Memory B cell (primary cell): ENCODE measurements at regions not wholly inside any gene's neighbourhood (a gene's known extent, or its start where the extent isn't known, plus 50 kb on each side); places are given as distances from the start of the nearest gene placed in this dataset.

Source experiments
- ATAC-seq: fragments of 150-1000 bp; cut with Tn5 transposase; 2 replicates; pipeline ENCODE4 v1.10.0; 2021; ENCODE audit warnings: low read depth, mild to moderate bottlenecking, moderate library complexity
- DNase-seq, 2 donors: peaks; one replicate each; pipeline ENCODE4 v3.0.0; 2022; ENCODE audit warnings: low spot score in 2 of 2
- H3K27ac Mint-ChIP-seq: one replicate; pipeline ENCODE4 v1.8.0; 2022; ENCODE audit warnings: mild to moderate bottlenecking, moderate library complexity, mixed read lengths
- H3K27me3 Mint-ChIP-seq: one replicate; pipeline ENCODE4 v1.8.0; 2022; ENCODE audit warnings: mixed read lengths
- H3K36me3 Mint-ChIP-seq: one replicate; pipeline ENCODE4 v1.8.0; 2022; ENCODE audit warnings: mild to moderate bottlenecking, mixed read lengths
- H3K4me1 Mint-ChIP-seq: one replicate; pipeline ENCODE4 v1.8.0; 2022; ENCODE audit warnings: mixed read lengths
- H3K4me3 Mint-ChIP-seq: one replicate; pipeline ENCODE4 v1.8.0; 2022; ENCODE audit warnings: mild to moderate bottlenecking, moderate library complexity, mixed read lengths
- H3K9me3 Mint-ChIP-seq: one replicate; pipeline ENCODE4 v1.8.0; 2022; ENCODE audit warnings: mixed read lengths

DNA sequence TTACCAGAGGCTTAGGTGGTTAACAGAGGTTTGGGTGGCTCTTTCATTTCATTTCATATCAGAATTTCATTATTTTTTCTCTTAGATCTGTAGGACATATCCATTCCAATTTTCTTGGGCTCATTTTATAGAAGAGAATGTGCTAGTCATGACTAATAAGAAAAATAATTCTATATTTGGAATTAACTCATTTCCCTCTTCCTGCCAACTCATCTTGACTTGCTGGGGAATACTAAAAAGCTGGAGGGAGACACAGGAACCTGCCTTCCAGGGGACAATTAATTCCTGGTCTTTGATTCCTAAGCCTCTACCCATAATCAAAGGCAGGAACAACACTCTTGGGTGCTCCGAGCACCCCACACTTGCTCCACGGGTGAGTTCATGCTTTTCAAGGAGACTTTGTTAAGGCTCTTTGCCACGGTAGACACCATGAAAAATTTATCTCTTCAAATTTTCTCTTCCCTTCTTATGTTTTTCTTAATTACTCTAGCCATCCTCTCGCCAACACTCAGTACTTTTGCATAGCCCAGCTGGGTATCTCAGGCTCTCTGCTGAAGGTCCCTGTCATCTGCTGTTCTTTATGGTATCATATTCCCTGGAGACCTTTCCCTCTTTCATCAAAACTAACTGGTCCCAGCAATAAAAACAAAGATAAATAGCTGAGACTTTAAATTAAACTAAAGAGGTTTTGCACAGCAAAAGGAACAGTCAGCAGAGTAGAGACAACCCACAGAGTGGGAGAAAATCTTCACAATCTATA, 273.9 kb downstream of the NPR3 start:
- H3K27ac Mint-ChIP-seq, result no peak overlapping the region
- no peaks in the 10 kb centered on the region for H3K36me3 Mint-ChIP-seq
- peaks cover 12% of the 10 kb centered on the region for H3K9me3 Mint-ChIP-seq
- no peaks in the 10 kb centered on the region for H3K4me1 Mint-ChIP-seq
- DNase-seq (no peak), ATAC-seq (no peak)
- no peaks in the 10 kb centered on the region for H3K27me3 Mint-ChIP-seq
- H3K4me3 Mint-ChIP-seq, result no peak overlapping the region

DNA sequence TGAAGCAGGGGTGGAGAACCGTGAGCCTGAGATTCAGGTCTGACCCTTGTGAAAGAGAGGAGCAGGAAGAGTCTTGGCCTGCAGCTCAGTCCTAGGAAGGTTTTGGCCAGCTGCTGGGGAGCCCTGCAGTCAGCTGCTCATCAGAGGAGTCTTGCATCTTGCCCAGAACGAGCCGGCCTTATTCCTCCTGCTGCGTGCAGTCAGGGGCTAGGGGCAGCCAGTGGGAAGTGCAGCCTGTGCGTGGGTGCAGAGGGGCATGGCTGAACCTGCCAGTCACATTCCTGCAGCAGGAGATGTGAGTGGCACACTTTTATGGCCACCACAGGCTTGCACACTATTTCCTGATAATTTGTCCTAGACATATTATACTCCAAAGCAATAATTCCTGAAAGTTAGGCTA, 278.7 kb downstream of the NPR3 start:
- H3K9me3 Mint-ChIP-seq, result peaks cover 9% of the 10 kb centered on the region
- no peak overlapping the region for H3K27ac Mint-ChIP-seq
- no peak overlapping the region for H3K4me3 Mint-ChIP-seq
- DNase-seq (no peak), ATAC-seq (no peak)
- H3K27me3 Mint-ChIP-seq, result no peaks in the 10 kb centered on the region
- H3K4me1 Mint-ChIP-seq, result no peaks in the 10 kb centered on the region
- H3K36me3 Mint-ChIP-seq, result no peaks in the 10 kb centered on the region

DNA sequence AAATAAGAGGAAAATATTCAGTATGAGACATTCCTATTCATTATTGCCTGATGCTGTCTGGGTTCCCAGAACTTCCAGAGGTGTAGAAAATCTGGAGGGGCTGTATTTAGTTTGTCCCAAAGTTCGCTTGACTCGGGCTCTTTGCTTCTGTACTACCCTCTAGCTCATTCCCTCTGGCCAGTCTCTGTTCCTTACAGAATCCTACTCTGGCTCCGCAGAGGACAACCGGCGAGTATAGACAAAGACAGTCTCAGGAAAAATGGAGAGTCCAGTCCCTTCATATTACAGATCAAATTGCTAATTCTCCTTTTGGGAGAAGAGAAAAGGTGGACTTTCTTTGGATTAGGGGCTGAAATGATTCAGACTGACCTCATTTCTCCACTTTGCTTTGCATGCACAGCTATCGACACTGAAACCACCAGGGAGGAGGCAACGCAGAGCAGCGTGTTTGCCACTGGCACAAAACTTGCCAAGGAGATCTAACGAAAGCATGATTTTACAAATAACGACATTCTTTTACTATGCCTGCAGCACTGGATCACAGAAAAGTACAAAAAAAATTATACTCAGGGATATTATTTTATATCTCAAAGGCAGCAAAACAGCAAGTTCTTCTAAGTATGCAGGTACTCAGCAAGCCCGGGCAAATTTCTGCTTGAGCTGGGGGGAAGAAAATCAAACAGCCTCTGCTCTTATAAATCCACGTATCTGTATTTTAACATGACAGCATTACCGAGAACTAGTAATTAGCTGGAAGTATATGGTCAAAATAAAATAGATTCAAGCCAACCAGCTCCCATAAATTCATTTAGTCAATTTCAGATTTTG, 279.7 kb downstream of the NPR3 start:
- Mint-ChIP-seq H3K36me3 (no peaks in the 10 kb centered on the region), H3K27ac (no peak overlapping the region), H3K9me3 (peaks cover 5% of the 10 kb centered on the region), H3K27me3 (no peaks in the 10 kb centered on the region), H3K4me3 (no peak overlapping the region), H3K4me1 (no peaks in the 10 kb centered on the region)
- no peak for DNase-seq
- ATAC-seq, result no peak

DNA sequence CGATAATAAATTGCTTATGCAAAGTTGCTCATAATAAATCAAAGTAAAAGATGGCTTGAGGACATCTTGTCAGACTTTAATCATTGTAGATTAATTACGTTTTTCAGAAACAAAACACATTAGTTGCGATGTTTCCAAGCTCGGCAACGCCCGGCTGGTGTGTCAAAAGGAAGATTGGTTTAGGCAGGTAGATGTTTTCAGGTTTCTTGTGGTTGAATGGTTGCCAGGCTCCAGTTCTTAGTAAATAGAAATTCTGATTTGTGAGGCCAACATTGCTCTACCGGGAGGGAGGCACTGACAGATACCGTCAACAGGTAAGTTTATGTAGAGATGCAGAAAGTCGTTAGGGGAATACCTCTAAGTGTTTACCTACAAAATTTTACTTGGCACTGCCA, 280.3 kb downstream of the NPR3 start:
- no peak for DNase-seq
- H3K27me3 Mint-ChIP-seq, result no peaks in the 10 kb centered on the region
- H3K4me1 Mint-ChIP-seq, result no peaks in the 10 kb centered on the region

DNA sequence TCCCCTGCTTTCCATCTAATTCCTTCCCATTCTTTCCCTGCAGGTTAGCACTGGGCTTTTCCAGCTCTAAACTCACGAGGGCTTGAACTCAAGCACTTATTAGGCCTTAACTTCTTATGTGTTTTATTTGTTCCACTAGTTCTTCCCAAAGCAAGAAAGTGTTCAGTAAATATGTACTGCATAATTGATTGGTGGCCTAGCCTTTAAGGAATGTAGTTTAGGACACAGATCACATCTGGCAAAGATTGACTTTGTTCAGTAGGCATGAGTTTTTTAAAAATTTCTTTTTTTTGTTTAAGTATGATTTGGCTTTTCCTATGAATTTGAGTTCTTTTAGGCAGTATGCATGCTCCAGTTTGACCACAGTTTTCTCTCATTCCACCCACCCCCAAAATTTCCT, 285.2 kb downstream of the NPR3 start:
- Mint-ChIP-seq H3K27me3 (no peaks in the 10 kb centered on the region), H3K27ac (no peak overlapping the region), H3K9me3 (peaks cover 8% of the 10 kb centered on the region), H3K4me3 (no peak overlapping the region), H3K36me3 (no peaks in the 10 kb centered on the region), H3K4me1 (no peaks in the 10 kb centered on the region)
- DNase-seq (no peak), ATAC-seq (no peak)

More for the DNA sequence above, 280.3 kb downstream of the NPR3 start:
- H3K36me3 Mint-ChIP-seq, result no peaks in the 10 kb centered on the region
- no peak for ATAC-seq
- no peak overlapping the region for H3K27ac Mint-ChIP-seq
- peaks cover 5% of the 10 kb centered on the region for H3K9me3 Mint-ChIP-seq
- no peak overlapping the region for H3K4me3 Mint-ChIP-seq

DNA sequence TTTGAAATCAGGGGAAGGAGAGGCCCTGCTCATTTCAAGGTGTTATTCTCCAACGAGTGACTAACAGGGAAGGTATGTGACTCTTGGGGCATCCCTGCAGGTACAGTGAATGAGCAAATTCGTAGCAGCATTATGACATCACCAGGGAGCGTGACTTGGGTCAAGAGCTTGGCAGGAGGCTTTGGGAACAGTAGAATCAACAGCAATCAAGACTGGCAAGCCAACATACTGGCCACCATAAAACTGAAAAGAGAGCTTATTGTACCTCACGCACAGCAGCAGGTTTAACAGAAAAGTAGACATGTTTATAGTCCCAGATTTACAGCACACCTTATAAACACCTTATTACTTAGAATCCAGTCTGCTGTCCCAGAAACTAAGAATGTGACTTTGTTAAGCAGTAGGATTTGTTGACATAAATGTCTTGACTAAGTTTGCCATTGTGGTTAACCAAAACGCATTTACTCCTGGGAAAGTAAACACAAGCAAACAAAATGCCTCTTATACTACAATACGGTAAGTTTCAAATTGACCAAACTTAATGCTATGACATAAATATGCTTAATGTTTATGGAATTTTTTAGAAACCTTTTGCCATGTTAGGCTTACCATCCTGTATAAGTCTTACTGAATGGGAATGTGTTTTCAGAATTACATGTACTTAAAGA, 297.8 kb downstream of the NPR3 start:
- Mint-ChIP-seq H3K27me3 (no peaks in the 10 kb centered on the region), H3K4me1 (no peaks in the 10 kb centered on the region), H3K36me3 (no peaks in the 10 kb centered on the region), H3K4me3 (no peak overlapping the region), H3K27ac (no peak overlapping the region), H3K9me3 (peaks cover 4% of the 10 kb centered on the region)
- DNase-seq (no peak), ATAC-seq (no peak)

DNA sequence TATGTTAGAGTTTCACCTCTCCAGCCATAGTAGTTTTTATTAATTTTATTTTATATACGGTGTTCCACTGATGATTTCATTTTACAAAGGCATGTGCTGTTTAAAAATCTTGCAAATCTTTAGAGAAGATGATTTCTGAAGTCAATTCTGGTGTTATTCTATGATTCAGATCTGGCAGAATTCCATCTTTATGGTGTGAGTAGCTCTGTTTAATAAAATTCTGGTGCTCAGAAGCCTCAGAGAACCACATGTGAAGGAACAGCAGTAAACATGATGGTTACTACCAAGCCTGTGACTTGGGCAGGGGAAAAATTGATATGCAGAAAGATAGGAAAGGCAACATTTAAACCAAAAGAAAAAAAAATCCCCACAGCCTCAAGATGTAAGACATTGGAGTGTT, 299.7 kb downstream of the NPR3 start:
- H3K4me1 Mint-ChIP-seq, result no peaks in the 10 kb centered on the region
- H3K9me3 Mint-ChIP-seq, result peaks cover 9% of the 10 kb centered on the region
- no peaks in the 10 kb centered on the region for H3K36me3 Mint-ChIP-seq
- no peaks in the 10 kb centered on the region for H3K27me3 Mint-ChIP-seq
- DNase-seq, result no peak
- no peak overlapping the region for H3K4me3 Mint-ChIP-seq
- ATAC-seq, result no peak
- H3K27ac Mint-ChIP-seq, result no peak overlapping the region

DNA sequence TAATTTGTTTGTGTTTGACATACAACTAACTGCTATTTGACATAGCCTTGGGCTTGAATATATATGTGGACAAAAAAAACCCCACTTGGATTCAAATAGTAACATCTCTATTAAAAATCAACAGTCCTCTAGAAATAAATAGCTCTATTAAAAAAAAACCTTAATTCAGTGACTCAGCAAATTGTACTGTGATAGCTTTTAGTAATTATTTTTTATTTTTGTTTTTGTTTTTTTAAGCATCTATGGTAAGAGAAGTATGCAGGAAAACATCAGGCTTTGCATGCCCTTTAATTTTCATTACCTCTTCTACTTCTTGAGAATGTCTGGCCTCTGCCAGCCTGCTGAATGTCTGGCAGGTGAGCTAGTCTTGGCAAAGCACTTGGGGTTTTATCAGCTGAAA, 300.7 kb downstream of the NPR3 start:
- no peak overlapping the region for H3K27ac Mint-ChIP-seq
- no peak overlapping the region for H3K4me3 Mint-ChIP-seq
- DNase-seq (no peak), ATAC-seq (no peak)
- H3K9me3 Mint-ChIP-seq, result peaks cover 9% of the 10 kb centered on the region
- H3K27me3 Mint-ChIP-seq, result no peaks in the 10 kb centered on the region
- no peaks in the 10 kb centered on the region for H3K36me3 Mint-ChIP-seq
- H3K4me1 Mint-ChIP-seq, result no peaks in the 10 kb centered on the region

DNA sequence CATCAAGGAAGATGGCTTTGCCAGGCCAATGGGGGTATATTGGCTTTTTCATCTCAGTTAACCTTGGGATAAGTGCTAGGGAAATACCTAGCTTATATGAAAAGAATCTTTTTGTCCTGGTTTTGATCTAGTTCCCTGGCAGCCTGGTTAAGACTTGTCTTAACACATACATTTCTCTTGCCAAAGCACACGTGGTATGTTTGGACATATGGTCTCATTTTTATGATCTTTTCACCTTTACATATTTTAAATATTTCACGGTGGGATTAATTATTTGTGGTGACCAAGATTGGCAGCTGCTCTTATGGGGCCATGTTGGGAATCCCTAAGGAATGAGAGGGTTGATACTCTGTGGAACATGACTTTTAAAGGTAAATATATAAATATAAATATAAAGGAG, 312.5 kb downstream of the NPR3 start:
- no peak for ATAC-seq
- DNase-seq, result no peak
- no peaks in the 10 kb centered on the region for H3K36me3 Mint-ChIP-seq
- no peak overlapping the region for H3K27ac Mint-ChIP-seq
- no peaks in the 10 kb centered on the region for H3K4me1 Mint-ChIP-seq
- H3K27me3 Mint-ChIP-seq, result no peaks in the 10 kb centered on the region
- H3K4me3 Mint-ChIP-seq, result no peak overlapping the region
- no peaks in the 10 kb centered on the region for H3K9me3 Mint-ChIP-seq

DNA sequence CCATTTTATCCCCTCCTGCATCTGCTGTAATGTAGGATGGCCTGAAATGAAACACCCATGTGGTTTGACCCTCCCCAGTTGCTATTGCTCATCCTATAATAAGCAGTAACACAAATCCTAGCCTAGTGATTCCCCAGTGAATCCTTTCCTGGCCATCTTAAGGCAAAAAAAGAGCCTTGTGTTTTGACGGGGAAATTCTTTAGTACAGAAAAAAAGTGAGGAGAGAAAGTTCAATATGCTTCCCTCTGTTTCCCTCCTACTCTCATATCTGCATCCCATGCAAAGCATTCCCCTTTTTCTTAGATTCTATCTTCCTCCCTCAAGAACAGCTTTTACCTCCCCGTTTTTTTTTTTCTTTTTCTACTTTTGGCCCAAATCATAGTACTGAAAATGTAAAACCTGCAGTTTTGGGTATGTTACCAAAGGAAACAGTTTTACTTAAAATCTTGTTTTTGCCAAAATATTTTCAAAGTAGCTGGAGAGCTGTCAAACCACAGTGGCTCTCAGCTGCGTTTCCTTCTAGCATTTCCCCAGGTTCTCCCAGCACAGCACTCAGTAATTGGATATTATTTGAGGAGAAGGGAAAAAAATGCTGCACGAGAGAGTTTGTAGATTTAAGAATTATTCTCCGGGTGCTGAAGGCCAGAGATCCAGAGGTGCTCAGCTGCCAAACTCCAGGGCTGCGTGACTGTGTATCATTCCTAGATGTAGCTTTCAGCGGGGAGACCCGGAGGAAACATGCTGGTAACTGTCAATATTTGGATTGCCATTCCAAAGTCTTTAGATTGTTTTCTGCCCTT, 321.4 kb downstream of the NPR3 start:
- DNase-seq (no peak), ATAC-seq (no peak)
- Mint-ChIP-seq H3K27me3 (no peaks in the 10 kb centered on the region), H3K36me3 (no peaks in the 10 kb centered on the region), H3K27ac (no peak overlapping the region), H3K4me3 (no peak overlapping the region), H3K4me1 (no peaks in the 10 kb centered on the region), H3K9me3 (peaks cover 10% of the 10 kb centered on the region)

DNA sequence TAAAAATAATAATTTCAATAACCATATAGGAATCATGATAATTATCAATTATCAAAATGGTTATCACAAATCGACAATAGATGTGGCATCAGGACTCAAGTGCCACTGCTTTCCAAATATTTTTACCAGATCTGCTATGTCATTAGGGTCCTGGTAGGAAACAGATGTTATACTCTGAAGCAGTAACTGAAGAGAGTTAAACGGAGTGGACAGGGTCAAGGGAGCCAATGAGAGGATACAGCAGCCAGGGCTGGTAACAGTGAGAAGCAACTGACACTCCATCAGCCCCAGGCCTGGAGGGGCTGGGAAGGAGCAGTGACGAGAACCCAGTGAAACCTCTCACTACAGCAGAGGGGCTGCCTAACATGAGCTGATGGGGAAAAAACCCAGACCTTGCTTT, 322.4 kb downstream of the NPR3 start:
- peaks cover 10% of the 10 kb centered on the region for H3K9me3 Mint-ChIP-seq
- no peaks in the 10 kb centered on the region for H3K36me3 Mint-ChIP-seq
- H3K4me1 Mint-ChIP-seq, result no peaks in the 10 kb centered on the region
- DNase-seq (no peak), ATAC-seq (no peak)
- H3K27ac Mint-ChIP-seq, result no peak overlapping the region
- H3K27me3 Mint-ChIP-seq, result no peaks in the 10 kb centered on the region
- no peak overlapping the region for H3K4me3 Mint-ChIP-seq

DNA sequence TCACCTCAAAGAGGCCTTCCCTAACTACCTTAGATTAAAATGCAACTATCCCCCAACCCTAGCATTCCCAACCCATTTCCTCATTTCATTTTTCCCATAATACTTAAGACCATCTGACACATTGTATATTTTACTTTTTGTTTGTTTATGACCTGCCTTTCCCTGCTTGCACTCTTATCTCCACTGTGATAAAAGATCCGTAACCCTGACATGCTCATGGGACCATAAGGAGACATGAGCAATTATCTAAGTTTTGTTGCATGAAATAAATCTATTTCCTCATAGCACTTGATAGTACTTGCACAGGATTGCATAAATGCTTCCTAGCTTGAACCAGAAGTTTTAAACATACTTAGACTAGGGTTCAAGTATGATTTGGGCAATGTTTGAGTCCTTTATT, 323.7 kb downstream of the NPR3 start:
- ATAC-seq (no peak), DNase-seq (no peak)
- H3K4me3 Mint-ChIP-seq, result no peak overlapping the region
- no peaks in the 10 kb centered on the region for H3K36me3 Mint-ChIP-seq
- H3K9me3 Mint-ChIP-seq, result peaks cover 9% of the 10 kb centered on the region
- no peaks in the 10 kb centered on the region for H3K27me3 Mint-ChIP-seq
- H3K4me1 Mint-ChIP-seq, result no peaks in the 10 kb centered on the region
- no peak overlapping the region for H3K27ac Mint-ChIP-seq

DNA sequence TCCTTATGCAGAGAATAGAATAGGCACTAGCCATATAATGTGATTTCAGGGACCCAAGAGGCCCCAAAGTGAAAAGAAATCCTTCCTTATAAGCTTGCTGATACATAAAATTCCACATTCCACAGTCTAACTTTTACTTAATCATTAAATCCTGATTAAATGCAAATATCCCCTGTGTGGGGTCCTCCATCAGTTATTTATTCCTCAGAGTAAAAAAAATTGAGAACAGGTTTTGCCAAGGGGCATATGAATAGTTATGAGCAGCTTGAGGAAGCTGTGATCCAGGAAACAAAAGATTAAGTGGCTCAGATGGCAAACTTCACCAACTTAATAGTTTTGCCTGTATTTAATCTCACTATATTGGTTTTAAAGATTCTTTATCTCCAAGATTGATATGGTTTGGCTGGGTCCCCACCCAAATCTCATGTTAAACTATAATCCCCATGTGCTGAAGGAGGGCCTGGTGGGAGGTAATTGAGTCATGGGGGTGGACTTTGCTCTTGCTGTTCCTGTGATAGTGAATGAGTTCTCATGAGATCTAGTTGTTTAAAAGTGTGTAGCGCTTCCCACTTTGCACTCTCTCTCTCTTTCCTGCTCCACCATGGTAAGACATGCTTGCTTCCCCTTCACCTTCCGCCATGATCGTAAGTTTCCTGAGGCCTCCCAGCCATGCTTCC, 324.9 kb downstream of the NPR3 start:
- Mint-ChIP-seq H3K27ac (no peak overlapping the region), H3K27me3 (no peaks in the 10 kb centered on the region), H3K36me3 (no peaks in the 10 kb centered on the region), H3K4me1 (no peaks in the 10 kb centered on the region), H3K4me3 (no peak overlapping the region), H3K9me3 (peaks cover 7% of the 10 kb centered on the region)
- DNase-seq, result no peak
- ATAC-seq, result no peak
